GF-D8 (cell line): ENCODE measurements at regions not wholly inside any gene's neighbourhood (a gene's known extent, or its start where the extent isn't known, plus 50 kb on each side); places are given as distances from the start of the nearest gene placed in this dataset.
"Not testable (repeated sequence)": the region's sequence is repeated elsewhere in the genome, so short reads cannot be mapped to it uniquely, and the experiment has no call there.

Source experiments
- DNase-seq: peaks from one replicate; lab custom pipeline; 2025; lab: John Stamatoyannopoulos, UW

DNA sequence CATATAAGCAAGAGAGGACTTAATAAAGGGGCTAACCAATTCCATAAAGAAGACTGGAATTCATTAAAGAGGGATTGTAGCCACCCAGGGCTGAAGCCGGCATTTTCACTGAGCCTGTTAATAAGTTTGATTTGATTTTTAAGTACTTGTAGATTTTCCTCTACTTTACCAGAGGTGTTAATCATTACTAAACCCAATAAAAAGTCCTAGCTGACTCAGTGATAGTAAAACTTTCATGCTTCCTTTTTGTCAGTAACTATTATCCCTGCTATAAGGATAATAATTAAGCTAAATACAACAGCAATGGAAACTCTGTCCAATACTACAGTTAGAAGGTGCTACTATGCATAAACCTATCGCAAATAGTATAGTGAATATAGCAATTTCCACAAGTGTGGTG, 260.2 kb downstream of the CEMIP2 start:
- DNase-seq, result not testable (repeated sequence)

GRCh38 chr9:71506821-71507220, 261.5 kb downstream of the CEMIP2 start:
- DNase-seq, result no peak

DNA sequence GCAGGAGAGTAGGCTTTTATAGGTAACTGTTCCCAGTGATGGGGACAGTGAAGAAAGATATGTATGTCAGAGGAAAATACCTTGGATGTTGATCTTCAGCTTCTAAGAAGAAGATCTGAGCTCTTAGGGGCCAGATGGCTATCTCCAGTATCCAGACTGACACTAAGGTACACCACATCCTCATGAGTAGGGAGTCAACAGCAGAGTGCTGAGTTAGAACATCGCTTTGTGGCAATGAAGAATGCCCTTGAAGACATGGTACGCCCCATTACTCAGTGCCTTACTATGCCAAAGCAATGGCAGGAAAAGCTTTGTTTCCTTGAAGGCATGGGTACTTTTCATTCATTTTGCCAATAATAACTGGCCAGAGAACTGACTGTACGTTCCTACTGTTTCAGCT, 263.7 kb downstream of the CEMIP2 start:
- DNase-seq, result no peak

GRCh38 chr9:71498691-71499090, 269.6 kb downstream of the CEMIP2 start:
- DNase-seq, result no peak

- DNase-seq, result no peak
These were observed 277.5 kb downstream of the CEMIP2 start for GRCh38 chr9:71490810-71491209.

DNA sequence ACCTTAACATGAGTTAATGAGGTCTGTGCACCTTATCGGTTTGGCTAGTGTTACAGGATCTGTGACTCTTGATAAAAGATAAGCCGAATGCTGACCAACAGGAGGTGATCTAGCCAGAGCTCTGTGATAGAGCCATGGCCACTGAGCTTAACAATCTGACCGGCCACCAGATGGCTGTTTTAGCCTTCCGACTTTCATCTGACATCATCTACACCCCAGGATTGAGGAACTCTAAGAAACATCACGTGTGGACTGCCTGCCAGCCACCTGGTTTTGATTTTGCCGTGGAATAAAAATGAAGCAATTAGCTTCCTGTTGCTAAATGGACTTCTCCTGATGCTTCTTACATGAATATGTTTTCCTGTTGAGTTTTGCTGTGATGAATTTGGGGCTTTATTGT, 281.3 kb downstream of the CEMIP2 start:
- no peak for DNase-seq

DNA sequence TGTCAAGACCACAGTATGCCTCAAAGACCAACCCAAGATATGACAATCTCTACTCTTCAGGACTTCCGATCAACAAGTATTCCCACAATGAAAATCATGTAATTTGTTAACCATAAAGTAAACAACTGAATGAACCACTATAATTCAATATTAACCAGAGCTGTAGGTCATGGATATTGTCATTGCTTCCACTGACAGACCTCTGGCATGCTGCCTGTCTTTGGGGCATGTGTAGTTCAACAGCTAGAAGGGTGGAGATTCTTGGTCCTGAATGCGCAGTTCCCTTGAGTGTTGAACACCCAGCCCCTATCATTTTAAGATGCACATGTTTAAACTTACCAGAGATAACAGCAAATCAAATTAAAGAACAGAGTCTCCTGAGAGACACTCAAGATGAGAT, 283.0 kb downstream of the CEMIP2 start:
- DNase-seq, result no peak

- DNase-seq, result no peak
These were observed 284.9 kb downstream of the CEMIP2 start for GRCh38 chr9:71483436-71483835.

DNA sequence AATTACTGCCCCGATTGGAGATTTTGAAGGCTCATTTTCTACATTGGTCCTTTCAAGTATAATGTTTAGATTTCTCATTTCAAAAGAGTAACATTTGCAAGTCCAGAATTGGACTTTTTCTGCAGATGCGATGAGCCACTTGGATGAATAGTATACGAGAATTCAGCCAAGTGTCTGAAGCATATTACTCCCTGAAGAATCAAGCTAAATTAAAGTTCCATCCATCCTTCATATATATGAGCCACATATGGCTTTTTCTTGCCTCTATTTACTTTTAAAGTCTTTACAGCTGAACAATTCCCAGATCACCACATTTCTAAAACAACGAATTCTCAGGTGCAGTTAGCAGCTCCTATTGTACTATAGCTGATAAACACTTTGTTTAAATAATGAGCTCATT, 288.7 kb downstream of the CEMIP2 start:
- no peak for DNase-seq

DNA sequence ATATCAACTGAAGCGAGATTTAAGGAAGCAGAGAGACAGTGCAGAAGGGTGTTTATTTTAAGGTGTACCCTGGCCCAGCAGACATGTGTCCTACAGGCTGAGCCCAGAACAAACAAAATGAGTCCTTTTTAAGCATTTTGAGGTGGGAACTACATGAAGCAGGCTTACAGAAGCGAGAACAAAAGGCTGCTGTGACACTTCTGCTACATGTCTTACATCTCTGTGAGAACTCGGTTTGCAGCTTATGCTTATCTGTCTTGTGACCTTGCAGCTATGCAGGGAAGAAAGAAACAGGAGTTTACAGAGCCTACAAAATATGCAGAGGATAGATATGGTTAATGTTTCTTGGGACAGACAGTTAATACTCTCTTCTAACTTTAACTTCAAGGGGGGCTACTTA, 295.9 kb downstream of the CEMIP2 start:
- DNase-seq, result no peak

DNA sequence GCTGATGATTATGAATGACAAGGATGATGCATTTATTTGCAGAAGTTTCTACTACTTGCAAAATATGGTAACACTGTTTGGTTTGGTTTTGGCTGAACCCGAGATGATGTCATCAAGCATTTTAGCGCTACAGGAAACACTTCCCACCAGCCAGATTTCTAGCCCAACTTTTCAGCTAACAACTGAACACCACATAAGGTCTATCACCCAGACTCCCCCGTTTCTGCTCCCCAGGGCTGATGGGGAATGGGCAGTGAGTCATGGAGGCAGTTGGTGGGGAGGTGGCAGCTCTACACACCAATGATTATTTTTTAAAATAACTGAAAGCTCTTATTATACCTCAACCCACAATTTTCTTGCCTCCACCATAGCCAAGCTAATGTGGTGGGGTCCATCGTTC, 302.9 kb downstream of the CEMIP2 start:
- no peak for DNase-seq

DNA sequence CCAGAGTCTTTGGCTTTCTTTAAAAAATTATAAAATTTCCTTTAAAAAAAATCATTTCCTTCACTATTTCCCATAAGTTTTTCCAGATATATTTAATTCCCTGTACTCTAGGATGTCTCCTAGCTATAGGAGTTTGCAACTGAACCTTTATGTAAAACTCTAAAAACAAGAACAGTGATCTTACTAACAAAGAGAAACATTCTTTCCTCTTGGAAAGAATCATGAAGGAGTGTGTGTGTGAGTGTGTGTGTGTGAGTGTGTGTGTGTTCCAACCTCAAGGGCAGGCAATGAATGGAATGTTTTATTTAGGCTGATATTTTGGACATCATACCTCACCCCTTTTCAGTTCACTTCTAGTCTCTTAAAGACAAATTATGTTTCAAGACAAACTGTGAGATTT, 309.2 kb downstream of the CEMIP2 start:
- no peak for DNase-seq

GRCh38 chr9:71446473-71447411, 321.6 kb downstream of the CEMIP2 start:
- no peak for DNase-seq

GRCh38 chr9:71446106-71446472, 322.2 kb downstream of the CEMIP2 start:
- no peak for DNase-seq

- DNase-seq, result no peak
These were observed 321.5 kb upstream of the TRPM3 start for GRCh38 chr9:71442937-71443336.

GRCh38 chr9:71441266-71441665, 319.8 kb upstream of the TRPM3 start:
- no peak for DNase-seq

GRCh38 chr9:71431931-71432330, 310.5 kb upstream of the TRPM3 start:
- DNase-seq, result no peak

GRCh38 chr9:71407341-71407740, 285.9 kb upstream of the TRPM3 start:
- DNase-seq, result not testable (repeated sequence)

DNA sequence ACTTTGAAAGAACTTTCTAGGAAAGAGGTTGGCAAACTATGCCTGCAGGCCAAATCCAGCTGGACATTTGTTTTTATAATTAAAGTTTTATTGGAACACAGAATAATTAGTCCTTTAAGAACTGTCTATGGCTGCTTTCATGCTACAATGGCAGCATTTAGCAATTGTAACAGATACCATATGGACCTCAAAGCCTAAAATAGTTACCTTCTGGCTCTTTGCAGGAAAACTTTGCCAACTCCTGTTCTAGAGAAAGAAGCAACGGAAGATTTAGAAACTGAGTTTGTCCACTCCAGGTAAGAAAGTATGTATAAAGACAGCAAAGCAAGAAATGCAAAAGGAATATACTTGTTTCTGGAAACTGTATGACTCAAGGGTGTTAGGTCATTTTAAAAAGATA, 281.7 kb upstream of the TRPM3 start:
- DNase-seq, result no peak

DNA sequence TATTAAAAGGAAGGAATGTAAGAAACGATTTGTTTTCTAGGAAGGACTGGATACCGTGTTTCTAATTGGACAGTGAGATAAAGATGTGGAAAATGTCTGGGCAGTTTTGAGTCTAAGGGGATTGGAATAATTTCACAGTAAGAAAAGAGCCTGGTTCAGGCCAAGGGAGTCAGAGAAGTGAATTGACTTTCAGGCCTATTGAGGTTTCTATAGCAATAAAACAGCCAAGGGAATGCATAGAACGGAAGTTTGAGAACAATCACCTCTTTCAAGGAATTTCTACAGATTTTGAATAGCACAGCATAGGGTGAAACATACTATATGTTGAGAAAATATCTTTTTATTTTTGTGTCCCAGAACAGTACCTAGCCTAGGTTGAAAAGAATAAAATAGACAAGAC, 271.6 kb upstream of the TRPM3 start:
- no peak for DNase-seq

- no peak for DNase-seq
These were observed 262.9 kb upstream of the TRPM3 start for GRCh38 chr9:71384343-71384742.

GRCh38 chr9:71383308-71383940, 262.0 kb upstream of the TRPM3 start:
- DNase-seq, result no peak

- DNase-seq, result no peak
These were observed 246.7 kb upstream of the TRPM3 start for GRCh38 chr9:71368157-71368556.
